DOHH2 (cell line): ENCODE measurements at regions not wholly inside any gene's neighbourhood (a gene's known extent, or its start where the extent isn't known, plus 50 kb on each side); places are given as distances from the start of the nearest gene placed in this dataset.

Source experiments
- H3F3A ChIP-seq: fragments of 200-600 bp; sonication (generic), shearing (Covaris generic); 2 replicates; pipeline ENCODE4 v1.6.0; 2016; ENCODE audit warnings: antibody characterized with exemption, mild to moderate bottlenecking; ENCODE audit not compliant: control insufficient read depth, insufficient read depth
- H3K27ac ChIP-seq: fragments of 200-600 bp; sonication (generic); 2 replicates; pipeline ENCODE4 v1.5.1; 2014; ENCODE audit warnings: low read depth, mild to moderate bottlenecking, low read length, moderate library complexity
- H3K27me3 ChIP-seq: fragments of 200-600 bp; sonication (generic); 2 replicates; pipeline ENCODE4 v1.6.1; 2014; ENCODE audit warnings: mild to moderate bottlenecking, low read length, mixed read lengths; ENCODE audit not compliant: control insufficient read depth
- H3K36me3 ChIP-seq: fragments of 200-600 bp; sonication (generic); 2 replicates; pipeline ENCODE4 v1.6.1; 2014; ENCODE audit warnings: mild to moderate bottlenecking, low read length, moderate library complexity, mixed read lengths; ENCODE audit not compliant: control insufficient read depth
- H3K4me1 ChIP-seq: fragments of 200-600 bp; sonication (generic); 2 replicates; pipeline ENCODE4 v1.6.1; 2014; ENCODE audit warnings: mild to moderate bottlenecking, low read length, mixed read lengths; ENCODE audit not compliant: control insufficient read depth
- H3K4me2 ChIP-seq: fragments of 200-600 bp; sonication (generic); 2 replicates; pipeline ENCODE4 v1.6.0; 2014; ENCODE audit warnings: mild to moderate bottlenecking, low read length, moderate library complexity
- H3K4me3 ChIP-seq: fragments of 200-600 bp; sonication (generic); 2 replicates; pipeline ENCODE4 v1.5.1; 2014; ENCODE audit warnings: mild to moderate bottlenecking, low read length, mixed read lengths
- H3K79me2 ChIP-seq: fragments of 200-600 bp; sonication (generic); 2 replicates; pipeline ENCODE4 v1.6.1; 2014; ENCODE audit warnings: mild to moderate bottlenecking, low read length, mixed read lengths; ENCODE audit not compliant: control insufficient read depth
- H3K9me2 ChIP-seq: fragments of 200-600 bp; sonication (generic); replicated peaks from 2 replicates; pipeline ENCODE4 v1.6.1; 2014; ENCODE audit warnings: mild to moderate bottlenecking, low read length, mixed read lengths; ENCODE audit not compliant: control insufficient read depth
- H3K9me3 ChIP-seq: fragments of 200-600 bp; sonication (generic); 2 replicates; pipeline ENCODE4 v1.6.1; 2014; ENCODE audit warnings: antibody characterized with exemption, low read length, mixed read lengths; ENCODE audit not compliant: control insufficient read depth, insufficient read depth
- H4K20me1 ChIP-seq: fragments of 200-600 bp; sonication (generic); 2 replicates; pipeline ENCODE4 v1.6.0; 2014; ENCODE audit warnings: low read depth, mild to moderate bottlenecking, antibody characterized with exemption, low read length, moderate library complexity; ENCODE audit not compliant: control insufficient read depth, insufficient read depth
- CTCF ChIP-seq: fragments of 200-600 bp; sonication (generic); IDR thresholded peaks from one replicate; pipeline ENCODE4 v1.5.1; 2014; ENCODE audit warnings: antibody characterized with exemption, mild to moderate bottlenecking, low read depth, low read length; ENCODE audit not compliant: poor library complexity, severe bottlenecking
- EZH2phosphoT487 ChIP-seq: fragments of 200-600 bp; sonication (generic); IDR thresholded peaks from 2 replicates; pipeline ENCODE4 v1.6.1; 2017; ENCODE audit warnings: borderline replicate concordance, mild to moderate bottlenecking, antibody characterized with exemption, low read length, moderate library complexity, mixed read lengths

GRCh38 chr4:170627418-170627817 is 537.7 kb upstream of the AADAT start:
- H3K4me3 ChIP-seq, result no peak overlapping the region

GRCh38 chr4:170623899-170624298 is 534.1 kb upstream of the AADAT start:
- no peak overlapping the region for H3K4me3 ChIP-seq
- H3K9me3 ChIP-seq, result no peaks in the 10 kb centered on the region
- no peaks in the 10 kb centered on the region for H3K27me3 ChIP-seq
- no peaks in the 10 kb centered on the region for H3K36me3 ChIP-seq
- no peaks in the 10 kb centered on the region for H3K4me1 ChIP-seq
- H4K20me1 ChIP-seq, result no peaks in the 10 kb centered on the region
- no peaks in the 10 kb centered on the region for H3K79me2 ChIP-seq
- H3K4me2 ChIP-seq, result no peak overlapping the region
- no peaks in the 10 kb centered on the region for H3F3A ChIP-seq
- H3K9me2 ChIP-seq, result no peaks in the 10 kb centered on the region
- TF ChIP-seq CTCF (no peak), EZH2phosphoT487 (no peak)
- H3K27ac ChIP-seq, result no peak overlapping the region

More at GRCh38 chr4:170627418-170627817, 537.7 kb upstream of the AADAT start:
- no peaks in the 10 kb centered on the region for H4K20me1 ChIP-seq
- no peak overlapping the region for H3K27ac ChIP-seq
- H3F3A ChIP-seq, result no peaks in the 10 kb centered on the region
- H3K27me3 ChIP-seq, result no peaks in the 10 kb centered on the region
- TF ChIP-seq EZH2phosphoT487, result no peak
- H3K9me3 ChIP-seq, result no peaks in the 10 kb centered on the region
- H3K36me3 ChIP-seq, result no peaks in the 10 kb centered on the region
- H3K4me1 ChIP-seq, result no peaks in the 10 kb centered on the region
- no peaks in the 10 kb centered on the region for H3K79me2 ChIP-seq
- H3K9me2 ChIP-seq, result no peaks in the 10 kb centered on the region; the same call in 1 of the 2 replicates
- H3K4me2 ChIP-seq, result no peak overlapping the region

DNA sequence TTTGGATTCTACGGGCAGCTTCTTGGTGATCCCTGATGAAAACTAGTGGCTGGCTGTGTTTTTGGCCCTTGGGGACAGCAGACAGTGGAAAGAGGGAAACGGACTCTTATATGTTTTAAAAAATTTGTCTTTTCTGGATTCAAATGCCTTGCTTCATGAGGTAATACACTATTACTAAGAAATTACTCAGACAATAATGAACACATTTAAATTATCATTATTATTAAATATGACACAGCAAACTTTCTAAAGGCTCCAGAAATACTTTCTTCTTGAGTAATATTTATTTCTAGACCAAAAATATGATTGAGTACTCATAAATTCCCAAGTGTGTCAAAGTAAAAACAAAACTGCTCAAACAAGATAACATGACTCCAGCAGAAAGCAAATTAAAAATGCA is 520.7 kb upstream of the AADAT start:
- Histone ChIP-seq H3K27ac (no peak overlapping the region), H3K36me3 (no peaks in the 10 kb centered on the region), H3F3A (no peaks in the 10 kb centered on the region), H3K9me2 (no peaks in the 10 kb centered on the region), H4K20me1 (no peaks in the 10 kb centered on the region), H3K4me3 (no peak overlapping the region), H3K4me2 (no peak overlapping the region), H3K79me2 (no peaks in the 10 kb centered on the region), H3K9me3 (no peaks in the 10 kb centered on the region), H3K4me1 (no peaks in the 10 kb centered on the region), H3K27me3 (no peaks in the 10 kb centered on the region)
- TF ChIP-seq EZH2phosphoT487 (no peak), CTCF (no peak)

GRCh38 chr4:170599894-170600293 is 510.1 kb upstream of the AADAT start:
- Histone ChIP-seq H3K4me2 (no peak overlapping the region), H3K36me3 (no peaks in the 10 kb centered on the region), H3K9me3 (no peaks in the 10 kb centered on the region), H3K9me2 (no peaks in the 10 kb centered on the region), H3K79me2 (no peaks in the 10 kb centered on the region), H4K20me1 (no peaks in the 10 kb centered on the region), H3K4me3 (no peak overlapping the region), H3K4me1 (no peaks in the 10 kb centered on the region), H3K27me3 (no peaks in the 10 kb centered on the region), H3K27ac (no peak overlapping the region), H3F3A (no peaks in the 10 kb centered on the region)
- TF ChIP-seq CTCF (no peak), EZH2phosphoT487 (no peak)
